Omental fat pad (tissue), 3 donors: ENCODE measurements at regions not wholly inside any gene's neighbourhood (a gene's known extent, or its start where the extent isn't known, plus 50 kb on each side); places are given as distances from the start of the nearest gene placed in this dataset.
"Not testable (repeated sequence)": the region's sequence is repeated elsewhere in the genome, so short reads cannot be mapped to it uniquely, and the experiment has no call there.

Experiments
- ATAC-seq: fragments of 150-250 bp; one replicate; pipeline ENCODE4 v1.9.1; 2016; ENCODE audit warnings: mild to moderate bottlenecking, moderate library complexity; ENCODE audit not compliant: low FRiP score
- DNase-seq: peaks from one replicate; pipeline ENCODE4 v3.0.0-alpha.2; 2019; ENCODE audit warnings: low spot score
- CTCF ChIP-seq, 3 donors: fragments of 450-650 bp; IDR thresholded peaks; one replicate each; pipeline ENCODE4 v1.5.1; 2016 to 2017; ENCODE audit warnings: antibody characterized with exemption in 3 of 3, mild to moderate bottlenecking in 3 of 3, moderate library complexity in 2 of 3

GRCh38 chr1:4072481-4073153, 172.5 kb upstream of the C1orf174 start:
- DNase-seq (no peak), ATAC-seq (no peak)
- TF ChIP-seq CTCF (IDR thresholded peaks at IDR 0.05) = no peak

- no peak for DNase-seq
- TF ChIP-seq CTCF (IDR thresholded peaks at IDR 0.05) = no peak
- no peak for ATAC-seq
These were observed 175.6 kb upstream of the C1orf174 start for GRCh38 chr1:4075436-4076225.

GRCh38 chr1:4076346-4076745, 176.3 kb upstream of the C1orf174 start:
- no peak for DNase-seq

GRCh38 chr1:4078091-4078962, 178.3 kb upstream of the C1orf174 start:
- ATAC-seq, DNase-seq: not testable (repeated sequence)

More at GRCh38 chr1:4076346-4076745, 176.3 kb upstream of the C1orf174 start:
- ATAC-seq = no peak
- no peak for TF ChIP-seq CTCF (IDR thresholded peaks at IDR 0.05)

GRCh38 chr1:4079815-4080214, 179.7 kb upstream of the C1orf174 start:
- no peak for DNase-seq
- ATAC-seq = no peak
- no peak for TF ChIP-seq CTCF (IDR thresholded peaks at IDR 0.05)

GRCh38 chr1:4081806-4082711, 182.0 kb upstream of the C1orf174 start:
- no peak for TF ChIP-seq CTCF (IDR thresholded peaks at IDR 0.05)
- ATAC-seq (no peak), DNase-seq (no peak)
